Kidney epithelial cell (primary cell): ENCODE measurements at regions not wholly inside any gene's neighbourhood (a gene's known extent, or its start where the extent isn't known, plus 50 kb on each side); places are given as distances from the start of the nearest gene placed in this dataset.
"Not testable (repeated sequence)": the region's sequence is repeated elsewhere in the genome, so short reads cannot be mapped to it uniquely, and the experiment has no call there.

Experiments
- DNase-seq: peaks from one replicate; pipeline ENCODE4 v3.0.0-alpha.2; 2010; ENCODE audit warnings: low read depth
- H3K27me3 ChIP-seq: 2 replicates; pipeline ENCODE4 v1.6.0; 2011; ENCODE audit warnings: low read length; ENCODE audit not compliant: control insufficient read depth, insufficient read depth
- H3K36me3 ChIP-seq: 2 replicates; pipeline ENCODE4 v1.5.1; 2011; ENCODE audit warnings: low read length; ENCODE audit not compliant: control insufficient read depth, insufficient read depth
- H3K4me3 ChIP-seq: 2 replicates; pipeline ENCODE4 v1.5.1; 2011; ENCODE audit warnings: low read depth, mild to moderate bottlenecking, control low read depth, low read length
- CTCF ChIP-seq: IDR thresholded peaks from 2 replicates; pipeline ENCODE4 v1.5.1; 2011; ENCODE audit warnings: mild to moderate bottlenecking, moderate library complexity, low read length, control low read depth, inconsistent platforms; ENCODE audit not compliant: insufficient read depth, poor library complexity, severe bottlenecking

- no peak for DNase-seq
- H3K4me3 ChIP-seq, result no peak overlapping the region
- no peak for TF ChIP-seq CTCF
- no peaks in the 10 kb centered on the region for H3K36me3 ChIP-seq
- no peaks in the 10 kb centered on the region for H3K27me3 ChIP-seq
These were observed 82.4 kb upstream of the ADGRG2 start for GRCh38 chrX:19204636-19205035.

- TF ChIP-seq CTCF, result no peak
- Histone ChIP-seq H3K36me3 (no peaks in the 10 kb centered on the region), H3K4me3 (no peak overlapping the region), H3K27me3 (no peaks in the 10 kb centered on the region)
- no peak for DNase-seq
These were observed 89.8 kb upstream of the ADGRG2 start for GRCh38 chrX:19212037-19212436.

- Histone ChIP-seq H3K27me3 (no peaks in the 10 kb centered on the region), H3K4me3 (no peak overlapping the region), H3K36me3 (no peaks in the 10 kb centered on the region)
- no peak for DNase-seq
- TF ChIP-seq CTCF, result no peak
These were observed 91.4 kb upstream of the ADGRG2 start for GRCh38 chrX:19213610-19214152.

GRCh38 chrX:19214311-19214710 is 92.0 kb upstream of the ADGRG2 start:
- H3K4me3 ChIP-seq, result no peak overlapping the region
- no peaks in the 10 kb centered on the region for H3K36me3 ChIP-seq
- no peak for DNase-seq
- H3K27me3 ChIP-seq, result no peaks in the 10 kb centered on the region
- TF ChIP-seq CTCF, result no peak

GRCh38 chrX:19225909-19226308 is 103.6 kb upstream of the ADGRG2 start:
- Histone ChIP-seq H3K27me3 (no peaks in the 10 kb centered on the region), H3K36me3 (no peaks in the 10 kb centered on the region), H3K4me3 (no peak overlapping the region)
- DNase-seq, result no peak
- peak; percentile 44 for TF ChIP-seq CTCF

GRCh38 chrX:19229896-19230295 is 107.6 kb upstream of the ADGRG2 start:
- H3K36me3 ChIP-seq, DNase-seq, H3K27me3 ChIP-seq, H3K4me3 ChIP-seq: not testable (repeated sequence)
